ENCODE measurements at regions not wholly inside any gene's neighbourhood (a gene's known extent, or its start where the extent isn't known, plus 50 kb on each side); places are given as distances from the start of the nearest gene placed in this dataset.
"Not testable (repeated sequence)": the region's sequence is repeated elsewhere in the genome, so short reads cannot be mapped to it uniquely, and the experiment has no call there.

DNA sequence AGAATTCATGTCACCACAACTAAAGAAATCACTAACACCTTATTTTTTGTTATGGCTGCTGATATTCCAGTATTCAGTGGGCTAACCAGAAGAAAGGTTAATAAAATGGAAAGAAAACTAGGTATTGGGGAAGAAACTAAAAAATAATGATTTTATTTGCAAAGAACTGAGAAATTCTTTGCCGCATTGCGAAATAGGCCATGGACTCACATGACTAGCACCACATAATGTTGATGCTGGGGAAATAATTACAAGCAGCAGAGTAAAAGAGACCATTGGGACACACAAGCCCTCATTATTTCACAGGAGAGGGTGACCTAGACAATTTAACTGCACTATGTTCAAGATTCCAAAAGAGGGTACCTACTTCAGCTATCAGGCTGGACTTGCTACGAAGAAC, 1411.5 kb downstream of the SLITRK5 start:
- no peak for DNase-seq

DNA sequence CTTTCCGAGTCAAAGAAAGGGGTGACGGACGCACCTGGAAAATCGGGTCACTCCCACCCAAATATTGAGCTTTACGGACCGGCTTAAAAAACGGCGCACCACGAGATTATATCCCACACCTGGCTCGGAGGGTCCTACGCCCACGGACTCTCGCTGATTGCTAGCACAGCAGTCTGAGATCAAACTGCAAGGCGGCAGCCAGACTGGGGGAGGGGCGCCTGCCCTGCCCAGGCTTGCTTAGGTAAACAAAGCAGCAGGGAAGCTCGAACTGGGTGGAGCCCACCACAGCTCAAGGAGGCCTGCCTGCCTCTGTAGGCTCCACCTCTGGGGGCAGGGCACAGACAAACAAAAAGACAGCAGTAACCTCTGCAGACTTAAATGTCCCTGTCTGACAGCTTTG, 1416.9 kb downstream of the SLITRK5 start:
- DNase-seq = not testable (repeated sequence)

DNA sequence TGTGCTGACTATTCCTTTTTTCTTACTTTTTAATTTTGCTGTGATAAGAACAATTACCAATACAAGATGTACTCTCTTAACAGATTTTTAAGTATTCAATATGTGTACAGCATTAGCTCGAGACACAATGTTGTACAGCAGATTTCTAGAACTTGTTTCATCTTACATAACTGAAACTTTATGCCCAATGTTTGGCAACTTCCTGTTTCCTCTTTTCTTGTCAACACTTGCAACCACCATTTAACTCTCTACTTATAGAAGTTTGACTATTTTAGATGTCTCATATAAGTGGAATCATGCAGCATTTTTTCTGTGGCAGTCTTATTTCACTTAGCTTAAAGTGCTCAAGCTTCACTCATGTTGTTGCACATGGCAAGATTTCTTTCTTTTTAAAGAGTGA, 1426.8 kb downstream of the SLITRK5 start:
- no peak for DNase-seq

DNA sequence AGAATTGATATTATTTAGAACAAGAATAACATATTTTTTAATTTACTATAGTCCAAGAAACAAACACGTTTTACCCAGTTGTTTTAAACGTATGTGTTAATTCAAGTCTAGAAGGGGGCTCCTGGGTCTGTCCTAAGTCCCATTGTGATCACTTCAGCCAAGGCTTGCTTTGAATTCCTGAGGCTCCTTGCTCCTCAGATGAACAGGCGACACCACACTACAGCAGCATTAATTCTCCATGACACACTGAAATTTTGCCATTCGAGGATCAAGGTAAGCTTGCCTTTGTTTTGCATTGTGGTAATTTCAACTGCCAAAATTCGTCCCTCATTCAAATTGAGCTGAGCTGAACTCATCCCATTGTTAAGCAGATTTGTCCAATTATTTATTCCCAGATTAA, 1442.6 kb downstream of the SLITRK5 start:
- no peak for DNase-seq

DNA sequence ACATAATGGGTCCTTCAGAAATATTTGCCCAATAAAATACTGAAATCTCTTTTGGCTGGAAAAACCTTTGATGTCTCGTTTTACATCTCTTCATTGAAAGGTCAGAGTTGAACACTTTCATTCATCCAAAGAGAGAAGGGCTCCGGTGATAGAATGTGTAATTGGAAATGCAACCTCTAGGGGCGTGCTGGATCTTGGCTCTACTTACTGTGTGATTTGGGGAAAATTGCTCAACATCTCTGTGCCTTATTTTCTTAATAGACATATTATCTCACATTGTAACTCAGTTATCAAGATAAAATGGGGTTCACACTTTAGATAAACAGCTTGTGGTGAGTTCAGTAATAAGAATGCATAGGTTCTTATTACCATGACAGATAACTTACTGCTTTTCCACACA, 1444.1 kb downstream of the SLITRK5 start:
- no peak for DNase-seq

DNA sequence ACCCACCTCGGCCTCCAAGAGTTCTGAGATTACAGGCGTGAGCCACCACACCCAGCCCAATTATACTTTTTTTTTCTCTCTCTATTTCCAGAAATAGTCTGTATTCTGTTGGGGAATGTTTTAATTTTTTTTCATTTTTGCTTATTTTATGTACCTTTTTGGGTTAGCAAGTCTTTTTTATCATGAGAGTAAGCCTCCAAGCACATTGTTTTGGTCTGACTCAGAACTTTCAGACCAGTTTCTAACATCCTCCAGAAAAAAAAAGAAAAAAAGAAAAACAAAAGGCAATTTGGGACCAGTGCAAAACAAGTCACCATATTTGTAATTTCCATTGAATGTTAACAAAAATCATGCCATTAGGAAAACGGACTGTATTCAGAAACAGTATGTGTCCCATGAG, 1465.5 kb downstream of the SLITRK5 start:
- DNase-seq = no peak

DNA sequence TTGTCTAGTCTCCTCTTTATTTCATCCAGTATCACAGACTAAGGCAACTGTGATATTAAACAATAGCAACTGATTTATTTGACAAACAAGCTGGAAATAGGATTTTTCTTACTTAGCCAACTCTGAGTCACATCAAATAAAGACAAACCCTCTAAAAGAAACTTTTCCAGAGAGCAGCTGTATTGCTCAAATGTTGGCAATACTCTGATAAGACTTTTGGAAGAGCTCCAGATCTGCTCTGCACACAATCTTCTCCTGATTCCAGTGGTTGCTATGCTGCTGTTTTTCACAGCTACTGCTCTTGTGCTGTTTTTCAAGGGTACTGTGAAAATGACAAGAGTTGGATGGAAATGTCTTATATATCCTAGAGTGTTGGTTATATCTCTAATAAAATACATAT, 1479.2 kb downstream of the SLITRK5 start:
- no peak for DNase-seq

DNA sequence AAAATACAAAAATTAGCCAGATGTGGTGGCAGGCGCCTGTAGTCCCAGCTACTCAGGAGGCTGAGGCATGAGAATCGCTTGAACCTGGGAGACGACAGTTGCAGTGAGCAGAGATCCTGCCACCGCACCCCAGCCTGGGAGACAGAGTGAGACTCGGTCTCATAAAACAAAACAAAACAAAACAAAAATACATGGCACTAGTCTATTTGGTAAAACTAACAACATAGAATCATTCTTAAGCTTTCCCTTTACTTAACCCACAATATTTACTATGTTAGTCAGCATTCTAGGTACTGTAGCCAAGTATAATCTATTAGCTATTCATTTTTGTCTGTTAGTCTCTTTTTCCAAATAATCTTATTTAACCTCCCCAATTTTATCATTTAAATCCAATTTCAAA, 1482.8 kb downstream of the SLITRK5 start:
- no peak for DNase-seq

DNA sequence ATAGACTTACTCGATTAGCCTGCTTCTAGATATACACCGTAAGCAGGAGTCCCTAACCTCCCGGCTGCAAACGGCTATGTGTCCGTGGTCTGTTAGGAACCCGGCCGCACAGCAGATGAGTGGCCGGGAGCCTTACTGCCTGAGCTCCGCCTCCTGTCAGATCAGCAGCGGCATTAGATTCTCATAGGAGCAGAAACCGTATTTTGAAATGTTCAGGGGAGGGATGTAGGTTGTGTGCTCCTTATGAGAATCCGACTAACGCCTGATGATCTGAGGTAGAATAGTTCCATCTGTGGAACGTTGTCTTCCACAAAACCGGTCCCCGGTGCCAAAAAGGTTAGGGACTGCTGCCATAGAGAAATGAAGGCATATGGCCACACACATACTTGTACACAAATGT, 1491.9 kb downstream of the SLITRK5 start:
- DNase-seq = peak; percentile 40 to 68

DNA sequence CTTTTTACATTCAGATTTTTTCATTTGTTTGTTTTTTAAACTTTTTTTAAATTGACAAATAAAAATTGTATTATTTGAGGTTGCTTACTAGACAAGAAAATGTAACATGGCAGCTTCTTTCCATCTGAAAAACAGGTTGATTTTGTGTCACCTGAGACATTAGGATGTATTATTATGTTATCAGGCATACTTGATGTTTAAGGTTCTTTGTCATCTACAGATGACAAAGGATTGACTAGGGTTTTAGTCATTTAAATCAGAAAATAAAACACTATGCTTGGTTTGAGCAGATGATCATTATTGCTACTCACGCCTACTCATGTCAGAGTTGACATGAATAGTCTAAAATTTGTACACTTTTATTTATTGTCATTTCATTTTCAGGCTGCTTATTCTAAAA, 1494.5 kb downstream of the SLITRK5 start:
- no peak for DNase-seq

DNA sequence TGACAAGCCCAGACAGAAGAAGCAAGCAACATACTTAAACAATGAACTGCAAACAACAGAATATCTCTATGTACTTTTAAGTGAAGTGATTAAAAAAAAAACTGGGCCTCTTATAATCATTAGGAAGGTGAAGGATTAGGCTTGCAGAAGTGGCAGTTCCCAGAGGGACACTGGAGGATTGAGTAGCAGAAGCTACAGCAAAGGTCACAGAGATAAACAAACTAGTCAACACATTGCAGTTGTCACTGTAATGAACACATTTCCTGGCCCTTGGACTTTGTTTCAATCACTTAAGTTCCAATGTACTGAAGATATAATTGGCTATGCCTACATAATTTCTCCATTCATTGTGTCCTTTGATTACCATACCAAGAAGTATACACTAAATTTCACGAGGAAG, 1498.8 kb downstream of the SLITRK5 start:
- no peak for DNase-seq

DNA sequence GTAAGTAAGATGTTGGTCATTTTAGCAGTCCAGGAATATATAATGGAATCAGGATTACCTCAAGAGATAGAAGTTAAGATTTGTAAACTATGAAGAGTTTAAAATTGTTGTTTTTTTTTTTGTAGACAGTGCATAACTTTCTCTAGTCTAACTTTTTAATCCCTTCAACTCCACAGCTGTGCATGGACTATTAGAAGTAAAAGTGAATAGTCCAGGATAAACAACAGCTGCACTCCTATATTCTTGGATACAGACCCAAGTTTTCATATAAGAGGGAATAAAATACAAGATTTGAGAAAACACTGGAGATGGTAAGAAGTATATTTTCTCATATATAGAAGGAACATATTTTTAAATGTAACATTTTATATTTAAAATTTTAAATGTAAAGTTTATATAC, 1509.9 kb downstream of the SLITRK5 start:
- DNase-seq = no peak

DNA sequence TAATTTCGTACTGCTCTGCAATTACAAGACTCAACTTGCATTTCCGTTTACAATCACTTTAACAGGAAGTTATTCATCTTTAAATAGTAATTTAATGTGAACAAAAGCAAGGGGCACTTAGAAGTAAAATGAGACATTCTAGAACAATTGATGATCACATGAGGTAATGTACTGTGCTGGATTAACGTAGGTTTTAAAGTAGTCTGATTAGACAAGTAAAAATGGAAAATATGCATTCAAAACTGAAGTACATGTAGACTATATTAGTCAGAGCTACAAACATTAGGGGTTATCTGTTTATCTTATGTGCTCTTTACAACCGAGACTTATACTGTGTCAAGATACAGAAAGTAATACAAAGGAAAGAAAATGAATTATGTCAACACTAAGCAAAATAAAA, 1528.0 kb downstream of the SLITRK5 start:
- DNase-seq = no peak

DNA sequence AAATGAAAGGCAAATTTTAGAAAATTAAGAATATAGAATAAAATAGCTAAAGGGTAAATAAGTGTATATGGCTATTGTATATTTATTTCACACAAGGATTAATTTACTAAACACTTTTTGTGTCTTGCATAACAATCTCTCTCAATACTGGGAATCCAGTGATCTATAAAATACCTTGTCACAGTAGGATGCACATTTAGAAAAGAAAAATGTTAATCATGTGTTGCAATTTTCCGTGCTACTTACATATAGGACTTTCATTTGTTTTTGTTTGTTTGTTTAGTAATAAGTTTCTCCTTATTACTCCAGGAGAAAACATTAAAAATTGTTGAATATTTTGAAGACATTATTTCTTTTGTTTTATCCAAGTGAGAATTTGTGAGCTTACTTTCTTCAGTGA, 1533.3 kb downstream of the SLITRK5 start:
- no peak for DNase-seq

DNA sequence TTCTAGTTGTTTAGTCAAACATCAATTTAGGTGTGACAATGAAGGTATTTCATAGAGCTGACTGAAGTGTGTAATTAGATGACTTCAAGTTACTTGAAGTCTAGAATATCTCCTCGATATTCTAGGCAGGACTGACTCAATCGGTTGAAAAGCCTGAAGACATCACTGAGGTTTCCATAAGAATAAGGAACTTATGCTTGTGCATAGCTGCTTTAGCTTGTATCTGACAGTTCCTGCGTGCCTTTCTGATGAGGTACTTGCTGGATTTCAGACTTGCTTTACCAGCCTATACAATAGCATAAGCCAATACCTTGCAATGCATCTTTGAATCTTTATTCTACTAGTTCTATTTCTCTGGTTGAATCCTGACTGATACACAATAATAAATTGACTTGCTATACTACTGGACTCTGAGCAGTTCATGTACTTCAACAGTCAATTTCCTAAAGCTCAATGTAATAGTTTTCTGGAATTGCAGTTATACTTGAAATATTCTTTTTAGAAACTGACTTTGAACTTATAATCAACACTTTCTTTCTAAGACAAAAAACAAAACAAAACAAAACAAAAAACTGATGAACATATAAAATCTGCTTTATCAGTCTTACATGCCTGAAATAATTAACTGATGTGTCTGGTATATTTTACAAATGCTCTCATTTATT, 1534.8 kb downstream of the SLITRK5 start:
- DNase-seq = no peak

DNA sequence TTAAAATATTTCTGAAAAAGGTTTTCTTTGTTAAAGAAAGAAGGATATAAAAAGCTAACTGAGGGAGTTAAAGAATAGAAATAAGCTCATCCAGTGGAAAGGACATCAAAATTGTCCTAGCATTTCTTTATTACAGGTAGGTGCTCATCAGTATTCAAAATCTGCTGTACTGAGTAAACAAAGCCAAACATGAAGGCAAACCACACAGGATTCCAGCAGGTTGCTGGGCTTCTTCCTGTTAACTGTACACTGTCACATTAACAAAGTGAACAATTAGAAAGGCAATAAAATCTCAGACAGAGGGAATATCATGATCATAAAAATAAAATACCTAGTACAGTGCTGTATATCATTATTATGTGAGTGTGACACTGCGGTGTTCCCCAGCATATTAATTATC, 1541.0 kb downstream of the SLITRK5 start:
- no peak for DNase-seq

DNA sequence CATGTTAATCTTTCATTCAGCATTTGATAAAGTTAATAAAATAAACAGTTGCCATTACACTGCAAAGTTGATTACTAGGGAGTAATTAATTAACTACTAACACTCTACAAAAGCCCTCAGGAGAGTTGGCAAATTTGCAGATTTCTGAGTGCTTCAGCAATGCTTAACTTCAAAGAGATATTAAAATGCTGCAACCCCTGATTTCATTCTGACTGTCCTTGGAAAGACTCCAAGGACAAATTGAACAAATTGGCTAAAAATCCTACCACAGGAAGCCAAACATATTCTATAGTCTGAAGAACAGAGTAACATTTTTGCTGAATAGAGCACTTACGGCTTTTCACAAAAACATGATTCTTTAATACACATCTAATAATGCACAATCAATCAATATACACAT, 1543.0 kb downstream of the SLITRK5 start:
- peak in 1 of 2 experiments; percentile 68 for DNase-seq

DNA sequence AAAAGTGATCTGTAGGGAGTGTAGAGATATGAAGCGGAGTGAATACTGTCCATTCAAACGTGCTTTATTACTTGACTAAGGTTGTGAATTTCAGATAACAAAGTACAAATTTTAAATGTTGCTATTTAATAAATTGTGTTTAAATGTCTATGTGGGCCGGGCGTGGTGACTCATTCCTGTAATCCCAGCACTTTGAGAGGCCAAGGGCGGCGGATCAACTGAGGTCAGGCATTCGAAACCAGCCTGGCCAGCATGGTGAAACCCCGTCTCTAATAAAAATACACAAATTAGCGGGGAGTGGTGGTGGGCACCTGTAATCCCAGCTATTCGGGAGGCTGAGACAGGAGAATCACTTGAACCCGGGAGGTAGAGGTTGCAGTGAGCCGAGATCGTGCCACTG, 1544.1 kb downstream of the SLITRK5 start:
- not testable (repeated sequence) for DNase-seq

DNA sequence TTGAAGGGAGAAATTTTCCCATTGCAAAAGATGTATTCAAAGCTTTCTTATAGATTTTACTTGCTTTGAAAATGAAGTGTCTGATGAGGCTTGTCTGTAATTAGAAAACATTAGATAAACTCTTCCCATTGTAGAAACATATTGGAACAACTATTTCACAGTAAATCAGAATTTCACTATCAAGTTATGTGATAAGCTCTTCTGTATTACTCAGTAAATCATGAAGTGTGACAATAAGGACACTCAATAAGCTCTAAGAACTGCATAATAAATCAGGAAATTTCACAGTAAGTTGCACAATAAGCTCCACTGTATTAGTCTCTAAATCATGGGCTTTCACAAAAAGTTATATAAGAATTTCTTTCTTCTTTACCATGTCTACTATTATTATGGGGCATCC, 1546.6 kb downstream of the SLITRK5 start:
- no peak for DNase-seq

DNA sequence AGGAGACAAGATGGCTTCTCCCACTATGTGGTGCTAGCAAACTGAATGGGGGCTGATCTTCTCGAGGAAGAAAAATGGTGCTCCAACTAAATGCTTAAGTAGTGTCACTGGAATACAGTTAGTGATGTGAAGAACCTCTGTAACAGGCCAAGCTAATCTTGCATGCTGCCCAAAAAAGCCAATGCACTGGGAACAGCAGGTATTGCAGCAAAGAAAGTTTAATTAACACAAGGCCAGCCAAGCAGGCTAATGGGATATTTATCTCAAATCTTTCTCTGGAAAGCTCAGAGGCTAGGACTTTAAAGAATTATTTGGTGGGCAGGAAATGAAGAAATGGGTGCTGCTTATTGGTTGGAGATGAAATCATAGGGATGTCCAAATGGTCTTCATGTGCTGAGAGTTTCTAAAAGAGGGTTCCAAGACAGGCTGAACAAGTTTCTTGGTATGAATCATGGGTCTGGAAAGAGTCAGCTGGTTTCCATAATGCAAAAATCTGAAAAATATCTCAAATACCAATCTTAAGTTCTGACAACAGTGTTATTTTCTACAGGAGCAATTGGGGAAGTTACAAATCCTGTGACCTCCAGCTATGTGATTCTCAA, 1550.5 kb downstream of the SLITRK5 start:
- no peak for DNase-seq

DNA sequence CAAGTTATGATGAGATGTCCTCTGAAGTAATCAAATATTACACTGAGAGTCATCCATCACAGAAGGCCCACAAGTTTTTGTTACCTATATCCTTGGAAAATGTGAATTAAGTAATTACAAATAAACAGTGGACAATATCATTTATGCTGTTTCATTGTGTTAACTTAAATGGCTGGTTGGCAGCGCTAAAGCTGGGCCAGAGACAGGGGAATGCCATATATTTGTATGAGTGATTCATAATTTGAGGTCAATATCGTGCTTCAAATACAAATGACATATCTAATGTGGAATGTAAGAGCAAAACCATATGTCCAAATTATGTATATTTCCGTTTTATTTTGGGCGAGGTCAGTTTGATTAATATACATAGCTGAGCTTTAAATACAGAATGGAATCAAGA, 1556.2 kb downstream of the SLITRK5 start:
- no peak for DNase-seq

DNA sequence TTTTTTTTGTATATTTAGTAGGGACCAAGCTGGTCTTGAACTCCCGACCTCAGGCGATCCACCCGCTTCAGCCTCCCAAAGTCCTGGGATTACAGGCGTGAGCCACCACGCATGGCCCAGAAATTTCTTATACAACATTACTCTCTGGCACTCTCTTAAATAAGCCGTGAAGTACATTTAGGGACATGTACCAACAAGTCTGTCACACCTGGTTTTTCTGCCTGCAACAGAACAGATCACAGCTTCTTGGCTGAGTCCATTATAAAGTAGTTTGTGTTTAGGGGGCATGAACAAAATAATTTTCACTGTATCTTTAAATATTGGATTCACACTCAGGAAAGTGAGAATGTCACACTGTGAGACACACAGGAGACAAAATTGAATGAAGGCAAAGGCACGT, 1567.3 kb downstream of the SLITRK5 start:
- DNase-seq = no peak

DNA sequence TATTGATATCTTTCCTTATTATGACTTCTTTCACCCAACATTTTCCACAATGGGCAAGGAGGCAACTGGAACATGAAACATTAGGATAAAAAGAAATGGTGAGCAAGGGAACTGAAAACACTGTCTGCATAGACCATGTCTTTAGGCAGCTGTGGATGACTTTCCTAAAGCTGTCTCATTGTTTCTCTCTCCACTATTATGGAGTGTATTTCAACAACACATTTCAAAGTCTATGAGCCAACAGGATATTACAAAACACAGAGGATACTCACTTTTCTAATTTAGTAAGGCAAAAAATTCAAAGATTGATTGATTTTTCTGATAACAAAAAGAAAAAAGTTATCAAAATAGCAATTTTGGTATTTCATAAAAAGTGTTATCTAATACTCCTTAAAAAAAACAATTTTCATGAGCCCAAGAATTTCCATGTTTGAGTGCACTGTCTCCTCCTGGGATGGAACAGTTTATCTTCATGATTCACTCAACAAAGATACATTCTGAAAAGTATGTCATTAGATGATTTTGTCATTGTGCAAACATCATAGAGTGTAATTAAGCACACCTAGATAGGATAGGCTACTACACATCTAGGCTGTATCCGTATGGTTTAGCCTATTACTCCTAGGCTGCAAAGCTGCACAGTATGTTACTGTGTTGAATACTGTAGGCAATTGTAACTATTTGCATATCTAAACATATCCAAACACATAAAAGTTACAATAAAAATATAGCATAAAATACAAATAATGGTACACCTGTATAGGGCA, 1568.4 kb downstream of the SLITRK5 start:
- no peak for DNase-seq

DNA sequence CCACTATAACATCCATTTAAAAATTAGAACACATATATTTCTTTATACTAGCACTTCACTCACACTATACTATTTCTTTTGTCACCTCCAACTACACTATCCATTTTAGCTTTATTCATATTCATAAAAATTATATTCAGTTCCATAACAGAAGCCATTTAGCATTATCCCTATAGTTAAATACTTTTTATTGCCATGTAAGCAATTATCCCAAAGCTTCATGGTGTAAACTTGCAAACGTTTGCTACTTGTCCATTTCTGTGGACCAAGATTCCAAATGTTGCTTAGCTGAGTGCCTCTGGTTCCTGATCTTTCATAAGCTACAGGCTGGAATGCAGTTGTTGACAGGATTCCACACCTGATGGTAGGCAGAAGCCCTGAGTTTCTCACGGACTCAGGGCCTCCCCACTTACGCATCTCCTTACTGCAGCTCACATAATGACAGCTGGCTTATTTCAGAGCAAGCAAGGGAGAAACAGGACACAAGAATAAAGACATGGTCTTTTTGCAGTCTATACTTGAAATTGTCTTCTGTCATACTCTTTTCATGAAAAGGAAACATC, 1584.8 kb downstream of the SLITRK5 start:
- DNase-seq = no peak
